ENCODE measurements at regions not wholly inside any gene's neighbourhood (a gene's known extent, or its start where the extent isn't known, plus 50 kb on each side); places are given as distances from the start of the nearest gene placed in this dataset.

- TF ChIP-seq ERG (CRISPR knock-in tag; IDR thresholded peaks at IDR 0.05) (no peak), SMAD4 (CRISPR knock-in tag; IDR thresholded peaks at IDR 0.05) (no peak)
Observed at GRCh38 chr17:74015990-74016389, 187.5 kb upstream of the RPL38 start (continued).

DNA sequence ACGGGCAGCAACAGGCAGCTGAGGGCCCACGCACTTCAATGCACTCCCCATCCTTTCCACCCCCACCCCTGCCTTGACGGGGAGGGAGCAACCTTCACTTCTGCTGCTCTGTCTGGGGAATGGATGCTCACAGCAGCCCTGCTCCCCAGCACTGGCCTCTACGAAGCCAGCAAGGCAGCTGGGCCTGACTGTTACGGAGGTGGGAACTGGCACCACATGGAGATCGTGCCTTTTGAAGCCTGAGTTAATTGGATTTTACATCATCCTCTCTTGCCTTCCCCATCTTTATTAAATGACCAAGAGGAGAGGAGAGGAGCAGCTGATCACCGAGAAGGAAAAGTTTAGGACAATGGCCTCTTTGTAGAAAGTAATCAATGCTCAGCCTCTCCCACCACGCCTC, 187.0 kb upstream of the RPL38 start:
- no peaks in the 10 kb centered on the region; the same call in 1 of the 2 replicates for H3K27me3 Mint-ChIP-seq (ENCODE audit: low read depth)
- H3K27ac Mint-ChIP-seq, result no peak overlapping the region
- TF ChIP-seq ZNF232 (CRISPR knock-in tag; IDR thresholded peaks at IDR 0.05) (no peak), ZNF263 (CRISPR knock-in tag; IDR thresholded peaks at IDR 0.05; ENCODE audit: low read depth) (no peak), OVOL2 (CRISPR knock-in tag; IDR thresholded peaks at IDR 0.05; ENCODE audit: borderline replicate concordance) (no peak), ZNF121 (CRISPR knock-in tag; IDR thresholded peaks at IDR 0.05) (no peak), FOXJ3 (CRISPR knock-in tag; IDR thresholded peaks at IDR 0.05; ENCODE audit: borderline replicate concordance) (no peak), FOXK1 (CRISPR knock-in tag; IDR thresholded peaks at IDR 0.05) (no peak), NFE2L1 (CRISPR knock-in tag; IDR thresholded peaks at IDR 0.05) (no peak), STAT6 (CRISPR knock-in tag; conservative IDR thresholded peaks at IDR 0.05; ENCODE audit: low read depth) (no peak), MAX (CRISPR knock-in tag; IDR thresholded peaks at IDR 0.05) (no peak), ELF4 (CRISPR knock-in tag; IDR thresholded peaks at IDR 0.05; ENCODE audit: low read depth) (no peak), PREB (CRISPR knock-in tag; IDR thresholded peaks at IDR 0.05; ENCODE audit: borderline replicate concordance) (no peak), ZNF281 (CRISPR knock-in tag; IDR thresholded peaks at IDR 0.05) (no peak), ZNF138 (CRISPR knock-in tag; conservative IDR thresholded peaks at IDR 0.05) (no peak)
- TF ChIP-seq, protein P1, sequence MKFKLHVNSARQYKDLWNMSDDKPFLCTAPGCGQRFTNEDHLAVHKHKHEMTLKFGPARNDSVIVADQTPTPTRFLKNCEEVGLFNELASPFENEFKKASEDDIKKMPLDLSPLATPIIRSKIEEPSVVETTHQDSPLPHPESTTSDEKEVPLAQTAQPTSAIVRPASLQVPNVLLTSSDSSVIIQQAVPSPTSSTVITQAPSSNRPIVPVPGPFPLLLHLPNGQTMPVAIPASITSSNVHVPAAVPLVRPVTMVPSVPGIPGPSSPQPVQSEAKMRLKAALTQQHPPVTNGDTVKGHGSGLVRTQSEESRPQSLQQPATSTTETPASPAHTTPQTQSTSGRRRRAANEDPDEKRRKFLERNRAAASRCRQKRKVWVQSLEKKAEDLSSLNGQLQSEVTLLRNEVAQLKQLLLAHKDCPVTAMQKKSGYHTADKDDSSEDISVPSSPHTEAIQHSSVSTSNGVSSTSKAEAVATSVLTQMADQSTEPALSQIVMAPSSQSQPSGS (CRISPR knock-in tag; IDR thresholded peaks at IDR 0.05; ENCODE audit: borderline replicate concordance, low read depth), result no peak
- TF ChIP-seq, protein P2, sequence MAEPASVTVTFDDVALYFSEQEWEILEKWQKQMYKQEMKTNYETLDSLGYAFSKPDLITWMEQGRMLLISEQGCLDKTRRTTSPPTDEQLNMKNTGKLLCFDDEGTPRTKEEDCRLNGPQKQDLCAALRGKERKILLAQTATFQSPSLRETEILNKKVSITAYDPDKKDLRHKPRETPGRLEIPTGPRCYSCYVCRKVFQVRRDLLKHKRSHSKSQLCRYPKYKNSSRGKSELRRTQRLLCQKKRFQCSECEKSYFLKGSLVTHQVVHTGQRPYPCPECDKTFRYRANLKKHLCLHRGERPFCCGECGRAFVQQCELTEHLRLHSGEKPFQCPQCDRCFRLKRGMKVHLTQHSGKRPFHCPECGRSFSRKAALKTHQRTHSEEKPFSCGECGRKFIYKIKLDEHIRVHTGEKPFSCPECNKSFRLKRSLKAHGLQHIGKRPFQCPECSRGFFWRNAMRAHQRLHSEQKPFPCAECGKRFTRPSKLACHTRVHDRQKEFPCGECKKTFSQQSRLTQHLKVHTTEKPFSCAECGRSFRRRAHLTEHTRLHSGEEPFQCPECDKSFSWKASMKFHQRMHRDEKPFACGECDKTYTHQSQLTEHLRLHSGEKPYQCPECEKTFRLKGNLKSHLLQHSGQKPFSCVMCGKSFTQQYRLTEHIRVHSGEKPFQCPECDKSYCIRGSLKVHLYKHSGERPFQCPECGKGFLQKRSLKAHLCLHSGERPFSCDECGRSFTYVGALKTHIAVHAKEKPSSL (CRISPR knock-in tag; conservative IDR thresholded peaks at IDR 0.05), result no peak
- H3K4me3 Mint-ChIP-seq, result no peak overlapping the region
- ChIA-PET CTCF (no interaction called here), POLR2A (no interaction called here)
- DNase-seq (ENCODE audit: low spot score), result no peak
- H3K36me3 Mint-ChIP-seq, result no peaks in the 10 kb centered on the region
- ATAC-seq, result no peak
- no peaks in the 10 kb centered on the region for H3K4me1 Mint-ChIP-seq
- no peaks in the 10 kb centered on the region for H3K9me3 Mint-ChIP-seq
